HepG2 (cell line): ENCODE measurements at regions not wholly inside any gene's neighbourhood (a gene's known extent, or its start where the extent isn't known, plus 50 kb on each side); places are given as distances from the start of the nearest gene placed in this dataset.

ENCODE experiments used
- ARID4A ChIP-seq: sonication (generic); formaldehyde crosslinking; IDR thresholded peaks from 2 replicates; pipeline ENCODE4 v1.5.0; 2020; ENCODE audit warnings: mild to moderate bottlenecking, missing genetic modification reagents, borderline replicate concordance
- CHD4 ChIP-seq: fragments of 200-600 bp; sonication (generic); IDR thresholded peaks from 2 replicates; pipeline ENCODE4 v1.7.0; 2017; ENCODE audit warnings: mild to moderate bottlenecking, low read length, borderline replicate concordance
- ELF1 ChIP-seq: sonication (generic); formaldehyde crosslinking; IDR thresholded peaks from 2 replicates; pipeline ENCODE4 v1.4.0; 2020; ENCODE audit warnings: missing genetic modification reagents
- ETV5 ChIP-seq: IDR thresholded peaks from 2 replicates; pipeline ENCODE4 v1.6.1; 2018; ENCODE audit warnings: missing biosample characterization, missing genetic modification reagents, inconsistent platforms, borderline replicate concordance
- KLF6 ChIP-seq: IDR thresholded peaks from 2 replicates; pipeline ENCODE4 v1.8.0; 2016; ENCODE audit warnings: missing biosample characterization, missing genetic modification reagents
- MAZ ChIP-seq, 2 experiments: sonication (generic) in 1 of 2; formaldehyde crosslinking in 1 of 2; IDR thresholded peaks; 2 replicates each; pipeline versions ENCODE4 v1.5.0 to v1.6.1; 2012 to 2020; ENCODE audit warnings: low read depth in 2 of 2, mild to moderate bottlenecking in 2 of 2, borderline replicate concordance in 1 of 2, improper control_type of control experiment in 1 of 2, low read length in 1 of 2, missing genetic modification reagents in 1 of 2, moderate library complexity in 1 of 2
- NFKBIZ ChIP-seq: IDR thresholded peaks from 2 replicates; pipeline ENCODE4 v1.6.1; 2018; ENCODE audit warnings: missing genetic modification reagents, missing compliant biosample characterization
- SRSF4 ChIP-seq: fragments of 200-400 bp; formaldehyde crosslinking; IDR thresholded peaks from one replicate; pipeline ENCODE4 v1.6.1; 2018; ENCODE audit warnings: mild to moderate bottlenecking, low read depth, low read length, moderate library complexity; ENCODE audit not compliant: poor library complexity, severe bottlenecking
- TBL1XR1 ChIP-seq: fragments of 150-350 bp; IDR thresholded peaks from 2 replicates; pipeline ENCODE4 v1.6.1; 2014; ENCODE audit warnings: borderline replicate concordance, low read length; ENCODE audit not compliant: partially characterized antibody
- TOE1 ChIP-seq: sonication (generic); formaldehyde crosslinking; IDR thresholded peaks from 2 replicates; pipeline ENCODE4 v1.4.0; 2020; ENCODE audit warnings: mild to moderate bottlenecking, missing genetic modification reagents
- USF2 ChIP-seq, 2 experiments: sonication (generic) in 1 of 2; formaldehyde crosslinking in 1 of 2; IDR thresholded peaks; 2 replicates each; pipeline versions ENCODE4 v1.5.1 to v1.6.1; 2011 to 2020; ENCODE audit warnings: borderline replicate concordance in 1 of 2, low read depth in 1 of 2, low read length in 1 of 2, mild to moderate bottlenecking in 1 of 2, missing genetic modification reagents in 1 of 2, moderate library complexity in 1 of 2
- ZBTB7B ChIP-seq: sonication (generic); formaldehyde crosslinking; IDR thresholded peaks from 2 replicates; pipeline ENCODE4 v1.4.0; 2020; ENCODE audit warnings: missing genetic modification reagents
- ZNF546 ChIP-seq: sonication (generic); formaldehyde crosslinking; conservative IDR thresholded peaks from 2 replicates; pipeline ENCODE4 v1.8.1; 2023; ENCODE audit warnings: mild to moderate bottlenecking, missing genetic modification reagents
- ZNF775 ChIP-seq: sonication (generic); formaldehyde crosslinking; IDR thresholded peaks from 2 replicates; pipeline ENCODE4 v1.4.0; 2020; ENCODE audit warnings: missing genetic modification reagents, mild to moderate bottlenecking, moderate library complexity, borderline replicate concordance
- TF ChIP-seq, protein P1 (sequence below): sonication (generic); formaldehyde crosslinking; IDR thresholded peaks from 2 replicates; pipeline ENCODE4 v1.4.0; 2020; ENCODE audit warnings: mild to moderate bottlenecking, missing genetic modification reagents
- TF ChIP-seq, protein P2 (sequence below): sonication (generic); formaldehyde crosslinking; IDR thresholded peaks from 2 replicates; pipeline ENCODE4 v1.4.0; 2020; ENCODE audit warnings: mild to moderate bottlenecking, missing genetic modification reagents

DNA sequence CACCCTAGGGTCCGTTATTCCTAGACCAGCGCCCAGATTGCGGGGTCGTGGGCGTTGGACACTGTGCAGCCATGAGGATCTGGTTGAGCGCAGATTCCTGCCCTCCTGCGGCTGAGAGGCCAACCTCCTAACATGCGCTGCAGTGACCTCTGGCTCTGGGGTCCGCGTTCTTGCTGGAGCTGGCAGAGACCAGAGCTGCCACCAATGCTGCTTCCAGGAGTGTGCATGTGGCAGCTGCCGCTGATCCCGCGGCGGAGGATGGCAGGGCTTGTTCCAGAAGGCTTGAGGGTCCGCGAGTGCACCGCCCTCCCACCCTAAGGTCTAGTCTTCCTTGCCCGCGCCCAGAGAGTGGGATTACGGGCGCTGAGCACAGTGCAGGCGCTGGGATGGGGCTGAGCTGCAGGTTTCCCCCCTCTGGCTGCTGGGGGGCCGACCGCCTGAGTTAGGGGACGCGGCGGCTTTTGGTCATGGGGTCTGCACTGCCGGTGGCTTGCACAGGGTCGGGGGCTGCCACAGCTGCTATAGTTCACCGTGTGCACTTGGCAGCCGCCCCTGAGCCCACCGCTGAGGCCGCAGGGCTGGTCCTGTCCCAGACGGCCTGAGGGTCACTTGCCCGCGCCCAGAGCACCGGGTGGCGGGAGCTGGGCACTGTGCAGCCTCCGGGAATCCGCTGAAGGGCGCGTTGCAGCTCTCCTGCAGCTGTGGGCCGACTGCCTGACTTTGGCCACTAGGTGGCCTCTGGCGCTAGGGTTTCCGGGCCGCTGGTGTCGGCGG, 145.9 kb downstream of the CCDC74A start (continued):
- TF ChIP-seq USF2 (IDR thresholded peaks at IDR 0.05; ENCODE audit: low read depth, low read length) (no peak), USF2 (CRISPR knock-in tag; IDR thresholded peaks at IDR 0.05; ENCODE audit: borderline replicate concordance) (no peak), SRSF4 (no peak), ZNF775 (CRISPR knock-in tag) (no peak), NFKBIZ (CRISPR knock-in tag) (no peak; the same call in 1 of the 2 replicates), ELF1 (CRISPR knock-in tag) (peak; percentile 65; the same call in 1 of the 2 replicates), TOE1 (peak; percentile 70; the same call in 1 of the 2 replicates), ZBTB7B (peak; percentile 50; the same call in 1 of the 2 replicates), MAZ (IDR thresholded peaks at IDR 0.05; ENCODE audit: borderline replicate concordance, low read depth, low read length) (no peak), MAZ (CRISPR knock-in tag; IDR thresholded peaks at IDR 0.05; ENCODE audit: low read depth) (peak; percentile 46; the same call in 1 of the 2 replicates), TBL1XR1 (no peak), CHD4 (no peak), ARID4A (CRISPR knock-in tag) (0 out of 2 replicates have a peak, but pooled peaks have one; percentile 39), ETV5 (CRISPR knock-in tag) (peak; percentile 67), KLF6 (CRISPR knock-in tag) (0 out of 2 replicates have a peak, but pooled peaks have one; percentile 42), ZNF546 (CRISPR knock-in tag) (peak; percentile 37; the same call in 1 of the 2 replicates)
- TF ChIP-seq, protein P1, sequence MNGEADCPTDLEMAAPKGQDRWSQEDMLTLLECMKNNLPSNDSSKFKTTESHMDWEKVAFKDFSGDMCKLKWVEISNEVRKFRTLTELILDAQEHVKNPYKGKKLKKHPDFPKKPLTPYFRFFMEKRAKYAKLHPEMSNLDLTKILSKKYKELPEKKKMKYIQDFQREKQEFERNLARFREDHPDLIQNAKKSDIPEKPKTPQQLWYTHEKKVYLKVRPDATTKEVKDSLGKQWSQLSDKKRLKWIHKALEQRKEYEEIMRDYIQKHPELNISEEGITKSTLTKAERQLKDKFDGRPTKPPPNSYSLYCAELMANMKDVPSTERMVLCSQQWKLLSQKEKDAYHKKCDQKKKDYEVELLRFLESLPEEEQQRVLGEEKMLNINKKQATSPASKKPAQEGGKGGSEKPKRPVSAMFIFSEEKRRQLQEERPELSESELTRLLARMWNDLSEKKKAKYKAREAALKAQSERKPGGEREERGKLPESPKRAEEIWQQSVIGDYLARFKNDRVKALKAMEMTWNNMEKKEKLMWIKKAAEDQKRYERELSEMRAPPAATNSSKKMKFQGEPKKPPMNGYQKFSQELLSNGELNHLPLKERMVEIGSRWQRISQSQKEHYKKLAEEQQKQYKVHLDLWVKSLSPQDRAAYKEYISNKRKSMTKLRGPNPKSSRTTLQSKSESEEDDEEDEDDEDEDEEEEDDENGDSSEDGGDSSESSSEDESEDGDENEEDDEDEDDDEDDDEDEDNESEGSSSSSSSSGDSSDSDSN (CRISPR knock-in tag) = peak; percentile 85
- TF ChIP-seq, protein P2, sequence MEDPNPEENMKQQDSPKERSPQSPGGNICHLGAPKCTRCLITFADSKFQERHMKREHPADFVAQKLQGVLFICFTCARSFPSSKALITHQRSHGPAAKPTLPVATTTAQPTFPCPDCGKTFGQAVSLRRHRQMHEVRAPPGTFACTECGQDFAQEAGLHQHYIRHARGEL = 0 out of 2 replicates have a peak, but pooled peaks have one; percentile 33
